ENCODE measurements at regions not wholly inside any gene's neighbourhood (a gene's known extent, or its start where the extent isn't known, plus 50 kb on each side); places are given as distances from the start of the nearest gene placed in this dataset.

DNA sequence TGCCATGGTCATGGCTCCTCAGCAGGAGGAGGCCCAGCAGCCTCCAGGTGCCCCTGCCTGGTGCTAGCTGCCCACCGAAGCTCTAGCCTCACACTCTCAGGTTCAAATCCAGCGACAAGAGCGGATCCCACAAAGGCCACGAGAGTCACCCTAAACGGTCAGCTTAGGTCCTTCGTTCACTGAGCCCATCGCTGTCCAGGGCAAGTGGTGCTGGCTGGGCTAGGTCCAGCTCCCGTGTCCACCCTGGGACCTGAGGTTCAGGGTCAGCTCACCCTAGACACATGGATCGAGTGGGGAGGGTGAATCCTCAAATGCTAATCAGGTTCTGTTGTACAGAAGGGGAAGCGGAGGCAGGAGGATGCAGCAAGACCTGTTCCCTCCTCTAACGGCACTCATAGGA, 171.9 kb upstream of the SULF2 start:
- TF ChIP-seq, protein P1, sequence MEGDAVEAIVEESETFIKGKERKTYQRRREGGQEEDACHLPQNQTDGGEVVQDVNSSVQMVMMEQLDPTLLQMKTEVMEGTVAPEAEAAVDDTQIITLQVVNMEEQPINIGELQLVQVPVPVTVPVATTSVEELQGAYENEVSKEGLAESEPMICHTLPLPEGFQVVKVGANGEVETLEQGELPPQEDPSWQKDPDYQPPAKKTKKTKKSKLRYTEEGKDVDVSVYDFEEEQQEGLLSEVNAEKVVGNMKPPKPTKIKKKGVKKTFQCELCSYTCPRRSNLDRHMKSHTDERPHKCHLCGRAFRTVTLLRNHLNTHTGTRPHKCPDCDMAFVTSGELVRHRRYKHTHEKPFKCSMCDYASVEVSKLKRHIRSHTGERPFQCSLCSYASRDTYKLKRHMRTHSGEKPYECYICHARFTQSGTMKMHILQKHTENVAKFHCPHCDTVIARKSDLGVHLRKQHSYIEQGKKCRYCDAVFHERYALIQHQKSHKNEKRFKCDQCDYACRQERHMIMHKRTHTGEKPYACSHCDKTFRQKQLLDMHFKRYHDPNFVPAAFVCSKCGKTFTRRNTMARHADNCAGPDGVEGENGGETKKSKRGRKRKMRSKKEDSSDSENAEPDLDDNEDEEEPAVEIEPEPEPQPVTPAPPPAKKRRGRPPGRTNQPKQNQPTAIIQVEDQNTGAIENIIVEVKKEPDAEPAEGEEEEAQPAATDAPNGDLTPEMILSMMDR (IDR thresholded peaks at IDR 0.05) = no peak
- TF ChIP-seq POLR2A (IDR thresholded peaks at IDR 0.05) = no peak
